Loucy (cell line): ENCODE measurements at regions not wholly inside any gene's neighbourhood (a gene's known extent, or its start where the extent isn't known, plus 50 kb on each side); places are given as distances from the start of the nearest gene placed in this dataset.

ENCODE experiments used
- H2AFZ ChIP-seq: fragments of 200-600 bp; sonication (generic); 2 replicates; pipeline ENCODE4 v1.6.0; 2016; ENCODE audit warnings: antibody characterized with exemption, mild to moderate bottlenecking, low read length, moderate library complexity
- H3F3A ChIP-seq: fragments of 200-600 bp; 2 replicates; pipeline ENCODE4 v1.6.0; 2016; ENCODE audit warnings: antibody characterized with exemption, low read depth, mild to moderate bottlenecking
- H3K27me3 ChIP-seq: fragments of 200-600 bp; sonication (generic); 2 replicates; pipeline ENCODE4 v1.6.1; 2014; ENCODE audit warnings: low read length, mild to moderate bottlenecking; ENCODE audit not compliant: insufficient read depth, poor library complexity, severe bottlenecking
- H3K36me3 ChIP-seq: fragments of 200-600 bp; sonication (generic); 2 replicates; pipeline ENCODE4 v1.6.1; 2016; ENCODE audit warnings: low read length; ENCODE audit not compliant: insufficient read depth
- H3K4me1 ChIP-seq: fragments of 200-600 bp; sonication (generic); 2 replicates; pipeline ENCODE4 v1.5.1; 2014; ENCODE audit warnings: low read length, mild to moderate bottlenecking; ENCODE audit not compliant: insufficient read depth, poor library complexity, severe bottlenecking
- H3K4me2 ChIP-seq: fragments of 200-600 bp; sonication (generic); 2 replicates; pipeline ENCODE4 v1.6.0; 2014; ENCODE audit warnings: antibody characterized with exemption, low read length, low read depth, mild to moderate bottlenecking; ENCODE audit not compliant: poor library complexity, severe bottlenecking
- H3K4me3 ChIP-seq: fragments of 200-600 bp; sonication (generic); 2 replicates; pipeline ENCODE4 v1.5.1; 2014; ENCODE audit warnings: low read length, mild to moderate bottlenecking, mixed read lengths; ENCODE audit not compliant: poor library complexity, severe bottlenecking
- H3K79me2 ChIP-seq: fragments of 200-600 bp; sonication (generic); 2 replicates; pipeline ENCODE4 v1.6.1; 2014; ENCODE audit warnings: low read length; ENCODE audit not compliant: insufficient read depth
- H3K9ac ChIP-seq: fragments of 200-600 bp; sonication (generic); 2 replicates; pipeline ENCODE4 v1.6.0; 2014; ENCODE audit warnings: mild to moderate bottlenecking, low read depth, low read length, moderate library complexity; ENCODE audit not compliant: poor library complexity, severe bottlenecking
- H3K9me2 ChIP-seq: fragments of 200-600 bp; sonication (generic); replicated peaks from 2 replicates; pipeline ENCODE4 v1.6.1; 2016; ENCODE audit warnings: low read depth, low read length, mixed read lengths
- H3K9me3 ChIP-seq: fragments of 200-600 bp; sonication (generic); 2 replicates; pipeline ENCODE4 v1.6.1; 2014; ENCODE audit warnings: mild to moderate bottlenecking, antibody characterized with exemption, low read length, low read depth; ENCODE audit not compliant: insufficient read depth
- H4K20me1 ChIP-seq: fragments of 200-600 bp; sonication (generic); 2 replicates; pipeline ENCODE4 v1.6.0; 2014; ENCODE audit warnings: antibody characterized with exemption, low read length, mild to moderate bottlenecking; ENCODE audit not compliant: insufficient read depth, poor library complexity, severe bottlenecking
- CTCF ChIP-seq: fragments of 200-600 bp; sonication (generic); conservative IDR thresholded peaks from 2 replicates; pipeline ENCODE4 v1.5.1; 2014; ENCODE audit warnings: mild to moderate bottlenecking, antibody characterized with exemption, low read length
- EZH2phosphoT487 ChIP-seq: fragments of 200-600 bp; IDR thresholded peaks from 2 replicates; pipeline ENCODE4 v1.6.1; 2018; ENCODE audit warnings: antibody characterized with exemption, mild to moderate bottlenecking, moderate library complexity, borderline replicate concordance

- Histone ChIP-seq H3K4me3 (no peak overlapping the region), H3K9ac (no peak overlapping the region), H3K9me2 (no peaks in the 10 kb centered on the region), H3F3A (no peaks in the 10 kb centered on the region), H3K79me2 (no peaks in the 10 kb centered on the region), H3K9me3 (no peaks in the 10 kb centered on the region; the same call in none of the 2 replicates), H3K27me3 (no peaks in the 10 kb centered on the region), H2AFZ (no peak overlapping the region), H3K4me1 (no peaks in the 10 kb centered on the region), H3K36me3 (no peaks in the 10 kb centered on the region), H3K4me2 (no peak overlapping the region), H4K20me1 (no peaks in the 10 kb centered on the region)
- TF ChIP-seq EZH2phosphoT487 (no peak), CTCF (no peak)
Observed at GRCh38 chr6:155787168-155787567, 331.5 kb upstream of the NOX3 start.

- Histone ChIP-seq H4K20me1 (no peaks in the 10 kb centered on the region), H3K4me2 (no peak overlapping the region), H3K79me2 (no peaks in the 10 kb centered on the region), H2AFZ (no peak overlapping the region), H3F3A (no peaks in the 10 kb centered on the region), H3K9me3 (no peaks in the 10 kb centered on the region; the same call in none of the 2 replicates), H3K4me1 (no peaks in the 10 kb centered on the region), H3K4me3 (no peak overlapping the region), H3K36me3 (no peaks in the 10 kb centered on the region), H3K27me3 (no peaks in the 10 kb centered on the region), H3K9ac (no peak overlapping the region), H3K9me2 (no peaks in the 10 kb centered on the region)
- TF ChIP-seq CTCF (no peak), EZH2phosphoT487 (no peak)
Observed at GRCh38 chr6:155786528-155786927, 330.9 kb upstream of the NOX3 start.

GRCh38 chr6:155782739-155783459 lies 327.3 kb upstream of the NOX3 start:
- H3K27me3 ChIP-seq, result no peaks in the 10 kb centered on the region
- no peaks in the 10 kb centered on the region for H3F3A ChIP-seq
- H3K4me1 ChIP-seq, result no peaks in the 10 kb centered on the region
- H4K20me1 ChIP-seq, result no peaks in the 10 kb centered on the region
- H3K79me2 ChIP-seq, result no peaks in the 10 kb centered on the region
- no peaks in the 10 kb centered on the region for H3K9me2 ChIP-seq
- H2AFZ ChIP-seq, result no peak overlapping the region
- TF ChIP-seq EZH2phosphoT487 (no peak), CTCF (no peak)
- H3K9ac ChIP-seq, result no peak overlapping the region
- H3K4me3 ChIP-seq, result no peak overlapping the region
- H3K36me3 ChIP-seq, result no peaks in the 10 kb centered on the region
- no peak overlapping the region for H3K4me2 ChIP-seq
- no peaks in the 10 kb centered on the region; the same call in 1 of the 2 replicates for H3K9me3 ChIP-seq
